Heart right ventricle (tissue), 16 donors: ENCODE measurements at regions not wholly inside any gene's neighbourhood (a gene's known extent, or its start where the extent isn't known, plus 50 kb on each side); places are given as distances from the start of the nearest gene placed in this dataset.

ENCODE experiments used
- ATAC-seq, 8 donors: fragments of 200-7000 bp; cut with Tn5 transposase; one replicate each; pipeline ENCODE4 v1.9.1; 2020; ENCODE audit warnings: mild to moderate bottlenecking in 8 of 8, moderate library complexity in 8 of 8, moderate number of reproducible peaks in 1 of 8
- DNase-seq, 2 donors: peaks; one replicate each; pipeline ENCODE4 v3.0.0-alpha.2; 2020
- H3K27ac ChIP-seq, 10 donors: fragments of 200-600 bp; sonication (generic) in 2 of 10; one replicate each; pipeline versions ENCODE4 v1.5.0 to v1.8.0; 2020 to 2022; ENCODE audit warnings: mild to moderate bottlenecking in 3 of 10
- H3K27me3 ChIP-seq, 7 donors: fragments of 200-600 bp; one replicate each; pipeline ENCODE4 v1.8.0; 2021 to 2022; ENCODE audit warnings: mild to moderate bottlenecking in 2 of 7
- H3K36me3 ChIP-seq, 9 donors: fragments of 200-600 bp; sonication (generic) in 1 of 9; one replicate each; pipeline versions ENCODE4 v1.5.0 to v1.8.0; 2020 to 2022; ENCODE audit warnings: mild to moderate bottlenecking in 2 of 9
- H3K4me1 ChIP-seq, 9 donors: fragments of 200-600 bp; sonication (generic) in 1 of 9; one replicate each; pipeline versions ENCODE4 v1.5.0 to v1.8.0; 2020 to 2022; ENCODE audit warnings: mild to moderate bottlenecking in 4 of 9
- H3K4me3 ChIP-seq, 10 donors: fragments of 200-600 bp; sonication (generic) in 2 of 10; one replicate each; pipeline versions ENCODE4 v1.5.0 to v1.8.0; 2020 to 2022; ENCODE audit warnings: mild to moderate bottlenecking in 7 of 10, moderate library complexity in 2 of 10
- H3K9me3 ChIP-seq, 11 donors: fragments of 200-600 bp in 10 of 11; sonication (generic) in 2 of 11; one replicate each; pipeline versions ENCODE4 v1.5.0 to v1.8.0; 2013 to 2022; ENCODE audit warnings: mild to moderate bottlenecking in 2 of 11, control low read depth in 1 of 11, moderate library complexity in 1 of 11
- CTCF ChIP-seq, 9 donors: fragments of 200-600 bp; sonication (generic) in 2 of 9; IDR thresholded peaks; one replicate each; pipeline versions ENCODE4 v1.5.0 to v1.8.0; 2021 to 2022; ENCODE audit warnings: antibody characterized with exemption in 9 of 9, mild to moderate bottlenecking in 5 of 9, moderate library complexity in 1 of 9
- WGBS, 2 donors: extraction: QIAGEN DNeasy Blood & Tissue Kit; methylation state at CpG; one replicate each; pipeline ENCODE4 v1.1.7; 2013; ENCODE audit warnings: inconsistent platforms in 1 of 2; 5-methylcytosine and 5-hydroxymethylcytosine counted together
- intact Hi-C, 10 donors: fragments of 100-400 bp; cut with DNase I; formaldehyde crosslinking; loops; one replicate each; pipeline versions ENCODE4 v1.11.1 to v1.14.2; 2022
- donor health status: Arrhythmogenic right ventricular cardiomyopathy.
- donor health status: ischemic (EF 13 %, LVEDD 7.1; RV severe dilation, severe dysfunction).
- donor health status: healthy with polysubstance abuse.
- donor health status: DM: no; HTN: yes; CAD: no.
- donor health status: DM: no; HTN: no; CAD: no.
- donor health status: ischemic (EF 25% LVEDD 6.9; RV normal size, moderate dysfunction).
- donor health status: ischemic (EF 25% LVEDD 5.7; RV mildly dilated, moderate dysfunction).
- donor health status: healthy.
- donor health status: DM: yes; HTN: yes; CAD: no.
- donor health status: Ischemic cardiomyopathy.
- donor health status: ischemic (EF 35%, LVEDD 5.7; RV mildly dilated, moderate dysfunction).
- donor health status: nonischemic (EF 11% LVEDD 7.7; RV severe dilation, severe dysfunction).
- donor health status: DM: yes; HTN: yes; CAD: no.
- donor health status: PGD.
- donor health status: ischemic (EF 29% LVEDD 5.4; RV normal size, mild dysfunction).
- donor health status: nonischemic (EF 23%, LVEDD 6.1; RV moderate dilation, normal function).

DNA sequence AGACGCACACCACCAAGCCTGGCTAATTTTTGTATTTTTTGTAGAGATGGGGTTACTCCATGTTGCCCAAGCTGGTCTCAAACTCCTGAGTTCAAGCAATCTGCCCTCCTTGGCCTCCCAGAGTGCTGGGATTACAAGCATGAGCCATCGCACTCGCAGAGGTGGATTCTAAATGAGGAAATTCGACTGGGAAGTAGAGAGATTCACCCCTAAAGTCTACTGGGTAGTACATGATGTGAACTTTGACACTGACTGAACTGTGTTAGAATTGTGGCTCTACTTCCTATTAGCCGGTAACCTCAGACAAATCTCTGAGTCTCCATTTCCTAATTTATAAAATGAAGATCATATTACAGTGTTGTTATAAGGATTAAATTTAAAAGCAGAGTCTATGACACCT is 276.0 kb upstream of the NR5A2 start:
- DNase-seq, result no peak
- no peak overlapping the region for H3K27ac ChIP-seq
- no peaks in the 10 kb centered on the region for H3K4me1 ChIP-seq
- no peaks in the 10 kb centered on the region for H3K36me3 ChIP-seq
- TF ChIP-seq CTCF (IDR thresholded peaks at IDR 0.05), result no peak
- no peak overlapping the region for H3K4me3 ChIP-seq
- WGBS, 2 donors, result 81 to 90% methylated on average over 5 of the region's 5 CpGs
- peaks cover 0 to 41% (median 11%) of the 10 kb centered on the region in 7 donors for H3K27me3 ChIP-seq
- H3K9me3 ChIP-seq, result peaks cover 0 to 13% (median 0%) of the 10 kb centered on the region in 11 donors
- ATAC-seq, result no peak
- intact Hi-C loops, result no loop called here

DNA sequence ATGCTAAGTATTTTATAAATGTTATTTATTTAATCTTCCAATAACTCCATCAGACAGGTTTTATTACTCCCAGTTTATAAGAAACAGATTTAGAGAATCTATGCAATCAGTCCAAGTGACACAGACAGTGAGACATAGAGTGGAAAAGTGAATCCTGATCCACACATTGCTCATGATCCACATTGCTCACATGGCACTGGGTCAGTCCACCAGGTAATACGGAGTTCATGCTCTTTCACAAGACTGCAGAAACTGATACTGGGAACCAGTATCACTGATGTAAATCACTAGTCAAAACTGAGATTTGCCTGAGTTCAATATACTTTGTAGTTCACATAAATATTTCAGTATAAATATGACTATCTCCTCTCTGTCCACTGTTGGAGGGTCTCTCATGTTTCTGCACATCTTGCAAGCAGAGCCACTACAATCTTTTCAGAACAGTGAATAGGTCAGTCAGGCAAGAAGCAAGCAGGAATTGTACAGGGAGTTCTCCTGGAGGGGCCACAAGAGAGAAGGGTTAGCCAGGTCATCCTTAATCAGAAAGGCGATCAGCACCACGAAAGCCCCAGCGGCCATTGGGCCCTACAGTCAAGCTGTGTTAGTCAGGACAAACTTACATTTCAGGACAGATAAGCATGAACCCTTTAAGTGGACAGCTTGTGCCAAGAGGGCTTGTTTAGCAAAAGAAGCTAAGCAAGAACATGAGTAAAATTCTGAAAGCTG is 275.4 kb upstream of the NR5A2 start:
- ATAC-seq, result no peak
- Histone ChIP-seq H3K27ac (no peak overlapping the region), H3K27me3 (peaks cover 0 to 40% (median 8%) of the 10 kb centered on the region in 7 donors), H3K36me3 (no peaks in the 10 kb centered on the region), H3K9me3 (peaks cover 0 to 13% (median 0%) of the 10 kb centered on the region in 11 donors), H3K4me1 (no peaks in the 10 kb centered on the region), H3K4me3 (no peak overlapping the region)
- DNase-seq, result no peak
- 82 to 88% methylated on average over 4 of the region's 4 CpGs for WGBS, 2 donors
- intact Hi-C loops, result no loop called here
- TF ChIP-seq CTCF (IDR thresholded peaks at IDR 0.05), result no peak

GRCh38 chr1:199752688-199753027 is 274.9 kb upstream of the NR5A2 start:
- intact Hi-C loops, result no loop called here
- Histone ChIP-seq H3K36me3 (no peaks in the 10 kb centered on the region), H3K4me3 (no peak overlapping the region), H3K4me1 (no peaks in the 10 kb centered on the region), H3K27ac (no peak overlapping the region), H3K27me3 (peaks cover 0 to 36% (median 2%) of the 10 kb centered on the region in 7 donors), H3K9me3 (peaks cover 0 to 13% (median 0%) of the 10 kb centered on the region in 11 donors)
- WGBS, 2 donors, result 89 to 91% methylated on average over 2 of the region's 2 CpGs
- TF ChIP-seq CTCF (IDR thresholded peaks at IDR 0.05), result no peak
- ATAC-seq, result no peak
- no peak for DNase-seq

DNA sequence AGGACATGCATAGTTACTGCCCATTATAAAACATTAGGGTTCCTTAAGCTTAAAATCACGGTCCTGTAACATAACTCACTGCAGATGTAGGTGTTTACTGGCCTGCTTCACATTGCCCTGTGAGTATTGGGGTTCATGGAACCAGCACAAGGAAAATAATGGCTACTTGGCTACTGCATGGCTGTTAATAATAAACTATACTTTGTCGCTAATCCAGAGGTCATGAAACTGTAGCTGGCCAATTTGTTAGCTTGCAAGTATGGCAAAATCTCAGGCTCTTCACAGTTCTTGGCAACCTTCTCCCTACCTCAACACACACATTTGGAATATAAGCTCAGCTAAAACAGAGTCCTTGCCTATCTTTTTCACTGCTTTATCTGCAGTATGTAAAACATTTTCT is 274.0 kb upstream of the NR5A2 start:
- Histone ChIP-seq H3K36me3 (no peaks in the 10 kb centered on the region), H3K4me3 (no peak overlapping the region), H3K27me3 (peaks cover 0 to 29% (median 0%) of the 10 kb centered on the region in 7 donors), H3K4me1 (no peaks in the 10 kb centered on the region), H3K27ac (no peak overlapping the region), H3K9me3 (peaks cover 0 to 13% (median 0%) of the 10 kb centered on the region in 11 donors)
- ATAC-seq (no peak), DNase-seq (no peak)
- intact Hi-C loops, result no loop called here
- no peak for TF ChIP-seq CTCF (IDR thresholded peaks at IDR 0.05)
- WGBS, 2 donors, result 71 to 84% methylated on average over 2 of the region's 2 CpGs
